ENCODE measurements at regions not wholly inside any gene's neighbourhood (a gene's known extent, or its start where the extent isn't known, plus 50 kb on each side); places are given as distances from the start of the nearest gene placed in this dataset.

DNA sequence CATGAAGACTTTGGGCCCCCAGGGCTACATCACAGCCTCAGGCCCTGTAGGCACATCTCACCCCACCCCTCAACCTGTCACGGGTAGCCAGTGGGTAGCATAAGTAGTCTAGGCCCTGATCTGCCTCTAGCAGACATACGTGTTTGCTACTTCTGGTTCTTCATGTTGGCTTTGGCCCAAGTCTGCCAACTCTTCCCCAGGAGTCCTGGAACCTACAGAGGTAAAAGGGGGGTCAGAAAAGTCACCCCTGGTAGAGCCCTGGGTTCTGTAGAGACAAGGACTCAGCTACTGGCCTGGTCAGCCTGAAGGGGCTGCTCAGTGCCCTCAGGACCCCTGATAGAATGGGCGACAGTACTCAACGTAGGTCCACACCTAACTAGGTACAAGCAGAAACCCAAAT lies 67.5 kb upstream of the UNC5B start:
- Histone ChIP-seq H3K27me3 (ENCODE audit: insufficient read depth, low read length, poor library complexity, severe bottlenecking) (no peaks in the 10 kb centered on the region), H3K9me2 (replicated peaks; ENCODE audit: low read depth, low read length) (no peaks in the 10 kb centered on the region), H3K79me2 (ENCODE audit: insufficient read depth, low read length) (no peaks in the 10 kb centered on the region), H3K9ac (ENCODE audit: low read depth, low read length, poor library complexity, severe bottlenecking) (no peak overlapping the region), H4K20me1 (ENCODE audit: insufficient read depth, low read length, poor library complexity, severe bottlenecking) (no peaks in the 10 kb centered on the region), H3F3A (ENCODE audit: low read depth) (no peaks in the 10 kb centered on the region), H3K4me3 (ENCODE audit: low read length, poor library complexity, severe bottlenecking) (no peak overlapping the region), H3K4me2 (ENCODE audit: low read depth, low read length, poor library complexity, severe bottlenecking) (no peak overlapping the region), H2AFZ (ENCODE audit: low read length) (no peak overlapping the region), H3K9me3 (ENCODE audit: insufficient read depth, low read depth, low read length) (no peaks in the 10 kb centered on the region), H3K4me1 (ENCODE audit: insufficient read depth, low read length, poor library complexity, severe bottlenecking) (no peaks in the 10 kb centered on the region), H3K36me3 (ENCODE audit: insufficient read depth, low read length) (no peaks in the 10 kb centered on the region)
- TF ChIP-seq, protein P1, sequence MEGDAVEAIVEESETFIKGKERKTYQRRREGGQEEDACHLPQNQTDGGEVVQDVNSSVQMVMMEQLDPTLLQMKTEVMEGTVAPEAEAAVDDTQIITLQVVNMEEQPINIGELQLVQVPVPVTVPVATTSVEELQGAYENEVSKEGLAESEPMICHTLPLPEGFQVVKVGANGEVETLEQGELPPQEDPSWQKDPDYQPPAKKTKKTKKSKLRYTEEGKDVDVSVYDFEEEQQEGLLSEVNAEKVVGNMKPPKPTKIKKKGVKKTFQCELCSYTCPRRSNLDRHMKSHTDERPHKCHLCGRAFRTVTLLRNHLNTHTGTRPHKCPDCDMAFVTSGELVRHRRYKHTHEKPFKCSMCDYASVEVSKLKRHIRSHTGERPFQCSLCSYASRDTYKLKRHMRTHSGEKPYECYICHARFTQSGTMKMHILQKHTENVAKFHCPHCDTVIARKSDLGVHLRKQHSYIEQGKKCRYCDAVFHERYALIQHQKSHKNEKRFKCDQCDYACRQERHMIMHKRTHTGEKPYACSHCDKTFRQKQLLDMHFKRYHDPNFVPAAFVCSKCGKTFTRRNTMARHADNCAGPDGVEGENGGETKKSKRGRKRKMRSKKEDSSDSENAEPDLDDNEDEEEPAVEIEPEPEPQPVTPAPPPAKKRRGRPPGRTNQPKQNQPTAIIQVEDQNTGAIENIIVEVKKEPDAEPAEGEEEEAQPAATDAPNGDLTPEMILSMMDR (conservative IDR thresholded peaks at IDR 0.05; ENCODE audit: low read length) = no peak
- TF ChIP-seq EZH2phosphoT487 (IDR thresholded peaks at IDR 0.05; ENCODE audit: borderline replicate concordance) = no peak

DNA sequence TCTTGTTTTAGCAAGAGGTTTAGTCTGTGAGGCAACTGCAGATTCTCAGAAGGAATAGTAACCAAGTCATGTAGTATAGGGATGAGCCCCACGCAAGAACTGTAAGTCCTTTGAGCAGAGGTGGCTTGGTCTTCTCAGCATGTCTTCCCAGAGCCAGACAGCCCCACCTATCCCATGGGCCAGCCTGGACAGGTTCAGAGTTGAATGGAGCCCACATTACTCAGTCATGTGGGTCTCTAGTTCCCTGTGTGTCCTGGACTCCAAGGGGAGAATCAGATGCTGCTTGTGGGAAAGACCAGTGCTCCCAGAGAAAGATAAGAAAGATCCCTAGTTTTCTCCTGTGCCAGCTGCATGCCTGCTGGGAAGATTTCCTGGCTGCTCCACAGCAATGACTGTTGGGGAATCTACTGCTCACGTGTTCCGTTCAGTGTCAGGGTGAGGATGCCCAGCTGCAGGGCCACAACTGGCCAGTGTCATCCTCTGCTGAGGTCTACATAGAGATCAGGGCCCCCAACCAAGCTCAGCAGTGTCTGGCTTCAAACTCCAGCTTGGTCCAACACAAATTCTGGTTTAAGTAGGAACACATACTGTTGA lies 66.9 kb upstream of the UNC5B start:
- Histone ChIP-seq H4K20me1 (ENCODE audit: insufficient read depth, low read length, poor library complexity, severe bottlenecking) (no peaks in the 10 kb centered on the region), H3F3A (ENCODE audit: low read depth) (no peaks in the 10 kb centered on the region)
- no peak for TF ChIP-seq EZH2phosphoT487 (IDR thresholded peaks at IDR 0.05; ENCODE audit: borderline replicate concordance)
- TF ChIP-seq, protein P1 (conservative IDR thresholded peaks at IDR 0.05; ENCODE audit: low read length) = no peak

DNA sequence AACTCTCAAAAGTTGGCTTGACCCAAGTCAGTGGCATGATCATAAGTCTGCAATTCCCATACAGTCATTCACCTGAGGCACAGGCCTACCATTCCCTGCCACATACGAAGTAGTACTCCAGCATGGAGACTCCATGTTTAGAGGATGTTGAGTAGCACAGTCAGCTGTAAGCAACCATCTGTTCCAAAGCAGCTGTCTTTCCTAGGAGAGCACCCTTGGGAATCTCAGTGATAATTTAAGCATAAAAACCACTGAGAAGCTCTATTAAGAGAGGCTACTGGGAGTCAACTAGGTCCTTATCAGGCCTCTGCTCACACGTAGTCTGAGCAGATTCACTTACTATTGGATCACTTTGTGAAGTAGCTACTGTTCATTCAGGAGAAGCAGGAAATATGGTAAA lies 61.6 kb upstream of the UNC5B start:
- TF ChIP-seq, protein P1 (conservative IDR thresholded peaks at IDR 0.05; ENCODE audit: low read length) = no peak
- no peak for TF ChIP-seq EZH2phosphoT487 (IDR thresholded peaks at IDR 0.05; ENCODE audit: borderline replicate concordance)
- H3K4me3 ChIP-seq (ENCODE audit: low read length, poor library complexity, severe bottlenecking) = no peak overlapping the region
- no peaks in the 10 kb centered on the region for H4K20me1 ChIP-seq (ENCODE audit: insufficient read depth, low read length, poor library complexity, severe bottlenecking)
- no peaks in the 10 kb centered on the region for H3K79me2 ChIP-seq (ENCODE audit: insufficient read depth, low read length)
- H3K4me2 ChIP-seq (ENCODE audit: low read depth, low read length, poor library complexity, severe bottlenecking) = no peak overlapping the region
- H3F3A ChIP-seq (ENCODE audit: low read depth) = no peaks in the 10 kb centered on the region
- H3K9me3 ChIP-seq (ENCODE audit: insufficient read depth, low read depth, low read length) = no peaks in the 10 kb centered on the region
- H3K36me3 ChIP-seq (ENCODE audit: insufficient read depth, low read length) = no peaks in the 10 kb centered on the region
- H3K4me1 ChIP-seq (ENCODE audit: insufficient read depth, low read length, poor library complexity, severe bottlenecking) = no peaks in the 10 kb centered on the region
- H3K9ac ChIP-seq (ENCODE audit: low read depth, low read length, poor library complexity, severe bottlenecking) = no peak overlapping the region
- H3K27me3 ChIP-seq (ENCODE audit: insufficient read depth, low read length, poor library complexity, severe bottlenecking) = no peaks in the 10 kb centered on the region
- no peaks in the 10 kb centered on the region for H3K9me2 ChIP-seq (replicated peaks; ENCODE audit: low read depth, low read length)
- no peak overlapping the region for H2AFZ ChIP-seq (ENCODE audit: low read length)

More for the DNA sequence above, 66.9 kb upstream of the UNC5B start:
- Histone ChIP-seq H3K79me2 (ENCODE audit: insufficient read depth, low read length) (no peaks in the 10 kb centered on the region), H3K4me3 (ENCODE audit: low read length, poor library complexity, severe bottlenecking) (no peak overlapping the region), H3K9me2 (replicated peaks; ENCODE audit: low read depth, low read length) (no peaks in the 10 kb centered on the region), H3K9me3 (ENCODE audit: insufficient read depth, low read depth, low read length) (no peaks in the 10 kb centered on the region), H3K27me3 (ENCODE audit: insufficient read depth, low read length, poor library complexity, severe bottlenecking) (no peaks in the 10 kb centered on the region), H3K4me2 (ENCODE audit: low read depth, low read length, poor library complexity, severe bottlenecking) (no peak overlapping the region), H3K9ac (ENCODE audit: low read depth, low read length, poor library complexity, severe bottlenecking) (no peak overlapping the region), H3K36me3 (ENCODE audit: insufficient read depth, low read length) (no peaks in the 10 kb centered on the region), H2AFZ (ENCODE audit: low read length) (no peak overlapping the region), H3K4me1 (ENCODE audit: insufficient read depth, low read length, poor library complexity, severe bottlenecking) (no peaks in the 10 kb centered on the region)

Data from Loucy (cell line).